ENCODE measurements at regions not wholly inside any gene's neighbourhood (a gene's known extent, or its start where the extent isn't known, plus 50 kb on each side); places are given as distances from the start of the nearest gene placed in this dataset.
"Not testable (repeated sequence)": the region's sequence is repeated elsewhere in the genome, so short reads cannot be mapped to it uniquely, and the experiment has no call there.

DNA sequence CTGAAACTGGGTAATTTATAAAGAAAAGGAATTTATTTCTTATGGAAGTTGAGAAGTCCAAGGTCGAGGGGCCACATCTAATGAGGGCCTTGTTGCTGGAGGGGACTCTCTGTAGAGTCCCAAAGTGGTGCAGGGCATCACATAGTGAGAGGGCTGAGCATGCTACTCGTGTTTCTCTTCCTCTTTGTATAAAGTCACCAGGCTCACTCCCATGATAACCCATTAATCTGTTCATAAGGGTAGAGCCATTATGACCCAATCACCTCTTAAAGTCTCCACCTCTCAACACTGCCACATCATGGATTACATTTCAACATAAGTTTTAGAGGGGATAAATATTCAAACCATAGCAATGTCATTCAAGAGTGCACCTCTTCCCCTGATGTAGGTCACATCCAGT, 79.1 kb upstream of the ATP2B1 start:
- no peak for DNase-seq

DNA sequence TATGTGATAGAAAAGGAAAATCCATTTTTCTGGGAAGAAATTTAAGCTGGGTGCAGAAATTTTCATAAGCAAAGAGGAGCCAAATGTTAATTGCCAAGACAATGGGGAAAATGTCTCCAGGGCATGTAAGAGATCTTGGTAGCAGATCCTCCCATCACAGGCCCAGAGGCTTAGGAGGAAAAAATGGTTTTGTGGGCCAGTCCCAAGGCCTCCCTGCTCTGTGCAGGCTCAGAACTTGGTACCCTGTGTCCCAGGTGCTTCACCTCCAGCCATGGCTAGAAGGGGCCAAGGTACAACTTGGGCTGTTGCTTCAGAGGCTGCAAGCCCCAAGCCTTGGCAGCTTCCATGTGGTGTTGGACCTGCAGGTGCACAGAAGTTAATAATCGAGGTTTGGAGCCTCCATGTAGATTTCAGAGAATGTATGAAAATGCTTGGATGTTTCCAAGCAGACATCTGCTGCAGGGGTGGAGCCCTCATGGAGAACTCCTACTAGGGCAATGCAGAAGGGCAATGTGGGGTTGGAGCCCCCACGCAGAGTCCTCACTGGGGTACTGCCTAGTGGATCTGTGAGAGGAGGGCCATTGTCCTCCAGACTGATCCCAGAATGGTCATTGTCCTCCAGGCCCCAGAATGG, 77.7 kb upstream of the ATP2B1 start:
- DNase-seq: no peak

DNA sequence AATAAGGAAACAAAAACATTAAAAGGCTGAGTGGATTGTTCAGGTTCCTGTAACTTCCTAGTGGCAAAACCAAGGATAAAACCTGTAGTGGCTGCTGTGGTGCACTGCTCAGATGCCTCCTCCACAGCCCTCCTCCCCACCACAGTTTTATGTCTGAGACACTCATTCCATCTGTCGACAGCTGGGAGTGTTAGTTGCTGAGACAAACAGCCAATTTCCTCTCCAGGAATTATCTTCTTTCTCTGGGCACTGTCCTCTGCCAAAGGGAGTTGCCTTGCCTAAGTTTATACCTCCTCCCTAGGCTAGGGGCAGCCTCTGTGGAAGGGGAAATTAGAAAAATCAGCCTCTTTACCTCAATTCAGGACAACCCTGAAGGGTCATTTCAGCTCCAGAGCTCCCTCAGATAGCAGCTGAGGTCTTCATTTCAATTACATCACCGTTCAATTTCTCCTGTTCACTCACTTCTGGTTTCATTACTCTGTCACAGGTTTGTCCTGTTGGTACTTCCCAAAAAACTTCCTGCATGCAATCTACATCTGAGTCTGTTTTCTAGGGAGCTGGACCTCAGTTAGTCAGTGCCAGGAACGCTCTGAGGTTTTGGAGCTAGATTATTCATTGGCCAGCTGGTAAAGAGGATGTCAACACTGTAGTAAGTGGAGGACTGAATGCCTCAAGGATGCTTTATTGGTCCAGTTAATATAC, 74.9 kb upstream of the ATP2B1 start:
- DNase-seq: no peak

DNA sequence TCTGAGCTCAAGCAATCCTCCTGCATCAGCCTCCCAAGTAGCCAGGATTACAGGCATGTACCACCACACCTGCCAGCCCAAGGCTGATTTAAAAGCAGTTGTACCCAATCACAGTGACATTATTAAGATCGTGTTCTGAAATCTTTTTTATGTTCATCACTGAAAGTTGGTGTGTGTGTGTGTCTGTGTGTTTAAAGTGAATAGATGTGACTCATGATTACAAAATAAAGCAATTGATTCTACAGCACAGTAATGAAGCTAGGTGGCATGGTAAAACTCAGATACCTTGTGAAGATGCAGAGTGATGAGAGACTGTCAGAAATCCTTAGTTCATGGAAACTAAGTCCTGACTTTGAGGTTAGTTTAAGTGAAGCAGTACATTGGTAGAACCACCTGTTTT, 74.2 kb upstream of the ATP2B1 start:
- DNase-seq: no peak

DNA sequence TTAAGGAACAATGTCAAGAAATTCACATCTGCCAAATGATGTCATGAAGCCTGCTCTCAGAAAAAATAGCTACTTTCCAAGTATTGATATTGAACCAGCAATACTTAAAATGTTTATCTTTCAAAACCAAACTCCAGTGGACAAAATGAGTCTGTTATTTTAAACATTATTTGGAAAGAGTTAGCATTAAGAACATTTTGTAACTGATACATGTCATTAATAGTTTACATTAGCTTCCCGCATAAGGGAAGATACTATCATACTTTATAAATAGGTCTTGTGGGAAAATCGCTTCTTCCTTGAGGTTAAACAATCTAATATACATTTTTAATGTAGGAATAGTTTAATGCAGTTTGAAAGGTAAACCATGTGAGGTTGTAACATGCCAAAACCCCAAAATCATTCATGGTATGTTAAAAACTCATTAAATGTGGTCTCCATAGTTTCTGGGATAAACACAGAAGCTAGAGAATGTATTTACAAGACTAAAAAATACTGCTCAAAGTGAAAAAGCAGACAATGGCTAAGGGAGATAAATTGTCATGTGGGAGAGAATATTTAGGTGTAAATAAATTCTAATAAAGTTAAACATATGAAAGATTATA, 73.4 kb upstream of the ATP2B1 start:
- no peak for DNase-seq

DNA sequence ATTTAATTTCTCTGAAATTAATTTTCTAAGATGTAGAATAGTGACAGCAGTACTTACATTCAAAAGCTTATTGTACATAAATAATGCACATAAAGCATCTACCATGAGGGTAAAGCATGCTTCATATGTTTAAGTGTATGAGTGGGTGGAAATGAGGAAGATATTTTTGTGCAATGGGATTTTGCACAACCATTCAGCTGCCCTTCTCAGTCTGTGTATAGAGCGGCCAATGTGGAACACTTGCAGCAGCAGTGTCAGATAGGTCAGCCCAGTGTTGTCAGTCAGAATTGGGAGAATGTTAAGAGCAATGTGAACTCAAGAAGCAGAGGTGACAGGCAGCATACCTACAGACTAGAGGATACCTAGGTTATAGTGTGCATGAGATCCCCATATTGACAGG, 72.5 kb upstream of the ATP2B1 start:
- no peak for DNase-seq

DNA sequence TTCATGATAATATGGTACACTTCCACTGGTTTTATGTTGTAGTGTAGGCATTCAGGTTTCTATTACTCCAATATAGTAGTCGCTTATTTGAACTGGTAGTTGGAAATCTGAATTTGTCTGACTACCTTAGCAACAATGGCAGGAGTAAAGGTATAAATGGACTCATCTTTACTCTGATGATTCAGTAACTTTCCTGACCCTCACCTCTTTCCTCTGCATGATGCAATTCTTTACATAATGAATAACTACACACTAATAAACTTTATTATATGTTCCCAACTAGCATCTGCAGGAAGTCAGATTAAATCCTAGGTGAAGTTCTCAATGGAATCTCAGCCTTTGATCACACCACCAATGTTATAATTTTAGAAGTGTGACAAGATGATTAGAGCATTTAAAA, 70.5 kb upstream of the ATP2B1 start:
- no peak for DNase-seq

DNA sequence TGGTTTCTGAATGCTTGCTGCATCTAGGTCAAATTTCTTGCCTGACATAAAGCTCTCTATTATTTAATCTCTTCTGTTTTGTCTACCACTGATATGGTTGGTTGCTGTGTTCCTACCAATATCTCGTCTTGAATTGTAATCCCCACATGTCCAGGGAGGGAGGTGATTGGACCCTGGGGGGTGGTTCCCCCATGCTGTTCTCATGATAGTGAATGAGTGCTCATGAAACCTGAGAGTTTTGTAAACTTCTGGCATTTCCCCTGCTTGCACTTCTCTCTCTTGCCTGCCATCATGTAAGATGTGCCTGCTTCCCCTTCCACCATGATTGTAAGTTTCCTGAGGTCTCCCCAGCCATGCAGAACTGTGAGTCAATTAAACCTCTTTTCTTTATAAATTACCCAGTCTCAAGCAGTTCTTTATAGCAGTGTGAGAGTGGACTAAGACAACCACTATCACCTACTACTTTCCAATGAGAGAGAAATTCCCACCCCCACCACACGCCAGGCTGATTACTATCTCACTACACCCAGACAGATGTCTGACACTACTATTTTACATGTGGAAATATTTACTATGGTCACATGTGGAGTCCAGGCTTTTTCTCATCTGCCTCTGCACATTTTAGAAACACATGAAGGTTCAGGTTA, 69.2 kb upstream of the ATP2B1 start:
- no peak for DNase-seq

DNA sequence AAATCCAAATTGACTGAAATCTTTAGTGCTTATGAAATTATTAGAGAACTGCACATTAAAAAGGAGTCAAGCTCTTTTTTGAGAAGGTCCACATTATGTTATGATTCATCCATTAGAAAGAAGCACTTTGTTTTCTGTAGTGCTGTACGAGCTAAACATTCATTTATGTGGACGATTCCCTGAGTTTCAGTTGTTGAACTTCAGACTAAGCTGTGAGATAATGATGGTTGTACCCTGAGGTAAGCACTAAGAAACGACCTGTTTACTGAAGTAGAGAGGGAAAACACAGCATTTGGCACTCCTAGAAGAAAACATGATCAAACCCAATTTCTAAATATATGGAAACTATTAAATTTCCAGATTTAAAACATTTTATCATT, 67.3 kb upstream of the ATP2B1 start:
- no peak for DNase-seq

DNA sequence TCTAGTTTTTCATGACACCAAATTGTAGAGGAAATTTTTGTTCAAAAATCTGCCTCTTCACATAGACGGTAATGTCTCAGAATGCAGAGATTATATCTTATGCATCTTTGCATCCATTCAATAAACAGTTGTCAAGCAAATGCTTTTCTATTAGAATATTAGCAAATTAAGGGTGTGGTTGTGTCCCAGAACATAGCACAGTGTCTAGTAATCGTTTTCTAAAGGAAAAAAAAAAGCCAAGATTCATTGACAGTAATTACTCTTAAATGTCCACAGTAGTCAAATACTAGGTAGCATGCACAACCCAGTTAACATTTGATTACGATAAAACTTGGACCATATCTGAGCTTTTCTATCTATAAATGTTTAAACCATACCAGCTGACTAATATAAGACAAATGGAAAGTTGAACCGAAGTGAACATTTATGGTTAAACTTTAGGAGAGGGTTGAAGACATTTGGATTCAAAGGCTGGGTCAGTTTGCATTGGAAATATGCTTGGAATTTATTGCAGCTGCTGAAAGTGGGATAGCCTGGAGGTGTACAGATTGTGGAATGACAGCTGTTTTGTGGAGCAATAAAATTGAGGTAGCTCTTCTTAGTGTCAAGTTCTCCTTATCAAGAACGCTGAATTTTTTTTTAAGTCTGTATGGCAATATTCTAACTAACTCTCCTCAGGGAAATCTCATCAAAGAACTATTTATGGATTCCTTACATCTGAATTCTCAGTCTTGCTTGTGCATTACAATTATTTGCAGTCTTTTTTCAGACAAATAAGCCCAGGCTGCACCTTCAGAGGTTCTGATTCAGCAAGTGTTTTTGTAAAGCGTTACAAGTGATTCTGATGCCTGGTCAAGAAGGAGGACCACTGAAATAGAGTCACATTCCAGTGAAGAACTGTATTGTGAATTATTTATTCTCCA, 66.7 kb upstream of the ATP2B1 start:
- DNase-seq: no peak

DNA sequence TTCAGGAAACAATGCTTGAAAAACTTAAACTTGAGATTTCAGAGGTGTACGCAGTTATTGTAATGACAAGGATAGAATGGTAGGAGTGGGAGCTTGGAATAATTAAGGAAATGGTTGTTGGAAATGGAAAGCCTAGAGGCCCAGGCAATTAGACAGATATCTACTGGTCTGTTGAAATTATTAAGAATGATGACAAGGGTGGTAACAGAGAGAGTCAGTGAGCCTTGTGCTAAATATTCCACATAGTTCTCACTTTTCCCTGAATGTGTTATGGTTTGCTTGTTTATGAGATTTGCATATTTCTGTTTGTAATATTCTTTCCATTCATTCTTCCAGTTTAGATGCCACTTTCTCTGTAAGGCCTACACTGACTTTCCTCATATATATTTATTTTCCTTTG, 66.0 kb upstream of the ATP2B1 start:
- no peak for DNase-seq

DNA sequence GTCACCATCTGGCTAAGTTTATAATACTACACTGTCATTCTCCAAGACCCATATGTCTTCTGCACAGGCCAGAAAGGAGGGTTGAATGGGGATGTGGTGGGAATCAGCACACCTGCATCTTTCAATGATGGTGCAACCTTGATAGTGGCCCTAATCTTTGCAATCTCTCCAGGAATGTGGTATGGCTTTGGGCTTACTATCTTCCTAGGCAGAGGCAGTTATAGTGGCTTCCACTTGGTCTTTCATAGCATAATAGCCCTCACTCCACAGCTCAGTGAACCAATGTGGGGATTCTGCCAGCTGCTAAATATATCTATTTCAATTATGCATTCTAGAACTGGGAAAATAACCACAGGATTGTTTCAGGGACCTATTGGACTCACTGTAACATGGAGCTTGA, 61.8 kb upstream of the ATP2B1 start:
- no peak for DNase-seq

DNA sequence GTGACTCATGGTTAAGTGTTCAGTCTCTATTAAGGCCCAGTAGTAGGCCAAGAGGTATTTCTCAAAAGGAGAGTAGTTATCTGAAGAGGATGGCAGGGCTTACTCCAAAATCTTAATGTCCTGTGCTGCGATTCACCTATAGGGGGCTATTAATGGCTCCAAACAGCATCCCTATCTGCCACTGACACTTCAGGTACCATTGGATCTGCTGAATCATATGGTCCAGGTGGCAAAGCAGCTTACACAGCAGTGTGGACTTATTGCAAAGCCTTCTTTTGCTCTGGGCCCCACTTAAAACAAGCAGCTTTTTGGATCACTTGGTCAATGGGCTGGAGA, 60.8 kb upstream of the ATP2B1 start:
- no peak for DNase-seq

DNA sequence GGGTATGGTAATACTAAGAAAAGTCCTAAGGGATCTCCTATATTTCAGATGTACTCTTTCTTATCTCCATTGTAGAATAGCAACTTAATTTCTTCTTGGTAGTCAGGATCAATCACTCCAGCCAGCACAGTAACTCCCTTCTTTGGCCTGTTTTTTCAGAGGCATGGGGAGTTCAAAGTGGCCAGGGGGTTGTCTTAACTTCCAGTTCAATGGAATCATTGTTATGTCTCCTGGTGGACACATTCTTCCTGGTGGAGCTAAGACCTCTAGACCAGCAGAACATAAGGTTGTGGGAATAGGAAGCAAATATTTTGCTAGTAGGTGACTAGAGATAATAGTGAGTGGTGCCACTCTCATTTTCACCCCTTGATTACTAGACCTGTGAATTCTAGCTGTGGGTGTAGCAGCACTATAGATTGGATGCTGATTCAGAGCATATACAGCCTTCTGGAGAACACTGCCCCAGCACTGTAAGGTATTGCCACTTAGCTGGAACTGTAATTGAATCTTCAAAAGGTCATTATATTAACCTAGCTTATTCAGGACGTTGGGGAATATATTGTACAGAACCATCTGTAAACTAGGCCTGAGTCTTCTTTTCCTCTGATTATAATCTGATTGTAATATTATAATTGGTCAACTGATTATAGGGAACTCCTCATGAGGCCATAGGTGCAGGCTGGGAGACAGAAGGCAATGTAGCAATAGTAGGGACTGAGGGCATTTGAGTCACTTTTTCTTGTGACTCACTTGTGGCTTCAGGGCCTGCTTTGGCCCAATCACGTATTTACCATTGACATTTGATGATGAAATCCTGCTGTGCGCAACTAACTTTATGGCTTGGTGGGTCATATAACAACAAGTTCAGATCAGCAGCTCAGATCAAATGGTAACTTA, 60.2 kb upstream of the ATP2B1 start:
- DNase-seq: peak; percentile 74

DNA sequence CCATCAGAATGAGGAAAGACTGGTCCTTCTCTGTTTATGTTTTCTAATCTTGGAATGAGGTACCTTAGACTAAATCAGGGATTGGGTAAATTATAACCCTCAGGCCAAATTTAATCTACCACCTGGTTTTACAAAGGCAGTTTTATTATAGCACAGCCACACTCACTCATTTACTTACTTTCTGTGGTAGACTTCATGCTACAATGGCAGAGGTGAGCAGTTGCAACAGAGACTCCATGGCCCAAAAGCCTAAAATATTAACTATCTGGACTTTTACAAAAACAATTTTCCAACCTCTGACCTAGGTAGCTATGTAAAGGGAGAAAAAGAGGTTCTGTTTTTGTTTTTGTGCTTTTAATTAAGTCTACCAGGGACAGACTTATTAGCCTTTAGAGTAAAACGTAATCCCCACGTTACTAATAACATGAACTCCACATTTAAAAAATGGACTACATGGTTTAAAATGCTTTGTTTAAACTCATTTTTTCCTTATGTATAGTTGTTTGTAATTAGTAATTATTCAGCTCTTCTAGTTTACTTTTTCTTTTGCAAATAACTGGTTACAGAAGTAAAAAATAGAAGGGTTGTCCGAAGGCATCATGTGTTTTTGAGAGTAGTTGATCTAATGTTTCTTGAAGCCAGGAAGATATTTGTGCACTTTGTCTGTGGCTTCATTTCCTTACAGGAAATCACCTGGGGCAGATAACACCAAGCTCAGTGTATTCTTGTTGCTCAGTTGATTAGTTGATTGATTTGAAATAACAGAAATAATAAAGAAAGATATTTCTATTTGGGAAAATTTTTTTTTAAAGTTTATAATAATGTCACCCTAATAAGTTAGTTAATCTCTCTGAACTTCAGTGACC, 57.6 kb upstream of the ATP2B1 start:
- no peak for DNase-seq

DNA sequence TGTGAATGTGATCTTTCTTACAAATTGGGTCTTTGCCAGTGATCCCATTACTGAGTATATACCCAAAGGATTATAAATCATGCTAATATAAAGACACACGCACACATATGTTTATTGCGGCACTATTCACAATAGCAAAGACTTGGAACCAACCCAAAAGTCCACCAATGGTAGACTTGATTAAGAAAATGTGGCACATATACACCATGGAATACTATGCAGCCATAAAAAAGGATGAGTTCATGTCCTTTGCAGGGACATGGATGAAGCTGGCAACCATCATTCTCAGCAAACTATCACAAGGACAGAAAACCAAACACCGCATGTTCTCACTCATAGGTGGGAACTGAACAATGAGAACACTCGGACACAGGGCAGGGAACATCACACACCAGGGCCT, 55.5 kb upstream of the ATP2B1 start:
- not testable (repeated sequence) for DNase-seq

DNA sequence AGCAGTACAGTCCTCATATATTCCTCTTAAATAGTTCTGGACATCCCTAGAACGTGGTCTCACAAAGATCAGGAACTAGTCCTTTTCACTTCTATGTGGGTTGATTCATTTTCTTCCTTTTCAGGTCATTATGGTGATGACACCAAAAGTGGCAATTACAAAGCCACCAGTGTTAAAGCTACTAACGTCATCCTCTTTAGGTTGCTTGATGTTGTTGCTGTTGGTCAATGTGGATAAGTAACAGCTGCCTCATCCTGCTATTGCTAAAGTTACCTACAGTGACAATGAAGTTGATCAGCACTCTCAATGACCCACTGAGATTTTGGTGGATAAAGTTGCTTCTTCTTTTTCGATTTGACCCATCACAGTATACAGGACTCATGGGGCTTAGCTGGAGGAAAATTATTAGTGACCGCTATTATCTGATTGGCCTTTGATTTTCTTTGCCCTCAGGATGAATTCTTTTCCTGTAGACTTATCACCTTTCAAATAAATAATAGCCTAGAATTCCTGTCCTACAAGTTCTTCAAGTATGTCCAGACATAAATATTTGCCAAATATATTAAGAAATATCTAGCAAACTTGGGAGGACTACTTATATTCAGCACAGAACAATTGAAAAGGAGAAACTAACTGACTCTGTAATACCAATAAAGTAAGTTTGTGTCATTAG, 54.0 kb upstream of the ATP2B1 start:
- DNase-seq: no peak

DNA sequence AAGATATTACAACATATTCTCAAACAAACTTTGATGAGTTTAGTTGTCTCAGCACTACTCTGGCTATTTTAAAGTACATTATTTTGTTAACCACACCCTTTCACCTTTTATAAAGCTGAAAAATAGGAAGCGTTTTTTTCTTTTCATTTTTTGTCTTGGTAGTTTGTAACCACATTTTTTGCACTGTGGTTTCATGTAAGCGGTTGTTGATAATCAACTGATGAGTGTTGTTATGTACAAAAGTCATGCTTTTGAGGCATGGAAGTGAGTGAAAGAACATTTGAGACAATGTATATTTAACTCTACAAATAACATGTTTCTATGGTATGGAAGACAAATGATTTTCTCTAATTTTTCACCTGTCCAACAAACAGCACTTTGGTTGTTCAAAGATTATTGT, 52.1 kb upstream of the ATP2B1 start:
- DNase-seq: peak; percentile 38

All from activated CD4-positive, alpha-beta T cell treated with anti-CD3 and anti-CD28 coated beads, Interleukin-2, amount 50 U/mL, for 16 hours (primary cell).